Naive thymus-derived CD4-positive, alpha-beta T cell (primary cell): ENCODE measurements at regions not wholly inside any gene's neighbourhood (a gene's known extent, or its start where the extent isn't known, plus 50 kb on each side); places are given as distances from the start of the nearest gene placed in this dataset.

ENCODE experiments used
- ATAC-seq: fragments of 150-1000 bp; cut with Tn5 transposase; 2 replicates; pipeline ENCODE4 v1.10.0; 2021; ENCODE audit warnings: mild to moderate bottlenecking, moderate library complexity
- CTCF ChIA-PET: fragments of 350-600 bp; sonication (Branson Sonifier 250); formaldehyde crosslinking; loops from one replicate; lab custom pipeline; 2021; ENCODE audit warnings: antibody characterized with exemption; lab: Charles Lee
- POLR2A ChIA-PET: fragments of 350-600 bp; sonication (Branson Sonifier 250); formaldehyde crosslinking; loops from one replicate; lab custom pipeline; 2021; ENCODE audit warnings: antibody characterized with exemption, inconsistent platforms; lab: Charles Lee
- DNase-seq, 9 donors: peaks; one replicate each; pipeline versions ENCODE4 v3.0.0 to v3.0.0-alpha.2; 2020 to 2022; ENCODE audit warnings: mixed read lengths in 1 of 9
- H3K27ac ChIP-seq: one replicate; pipeline ENCODE4 v1.7.0; 2013; ENCODE audit warnings: mild to moderate bottlenecking, low read depth, low read length, moderate library complexity
- H3K27me3 ChIP-seq, 2 donors: one replicate each; pipeline ENCODE4 v1.7.0; 2013; ENCODE audit warnings: low read length in 2 of 2, mild to moderate bottlenecking in 2 of 2, moderate library complexity in 2 of 2; ENCODE audit not compliant: control insufficient read depth in 2 of 2, insufficient read depth in 2 of 2
- H3K36me3 ChIP-seq, 3 experiments: 1 replicate in 2 of 3; 2 replicates in 1 of 3; pipeline ENCODE4 v1.7.0; 2013; ENCODE audit warnings: low read length in 3 of 3, mild to moderate bottlenecking in 3 of 3, moderate library complexity in 1 of 3; ENCODE audit not compliant: insufficient read depth in 3 of 3, control insufficient read depth in 2 of 3
- H3K4me1 ChIP-seq, 2 donors: one replicate each; pipeline ENCODE4 v1.7.0; 2013; ENCODE audit warnings: low read length in 2 of 2, mild to moderate bottlenecking in 2 of 2, moderate library complexity in 1 of 2; ENCODE audit not compliant: control insufficient read depth in 2 of 2, insufficient read depth in 2 of 2
- H3K4me3 ChIP-seq: 2 replicates; pipeline ENCODE4 v1.7.0; 2013; ENCODE audit warnings: mild to moderate bottlenecking, low read length
- H3K9me3 ChIP-seq, 3 experiments: 1 replicate in 2 of 3; 2 replicates in 1 of 3; pipeline ENCODE4 v1.7.0; 2013; ENCODE audit warnings: low read length in 3 of 3; ENCODE audit not compliant: control insufficient read depth in 2 of 3
- H3K27ac Mint-ChIP-seq, 9 donors: one replicate each; pipeline ENCODE4 v1.8.0; 2020 to 2022; ENCODE audit warnings: mixed read lengths in 9 of 9, mild to moderate bottlenecking in 8 of 9, moderate library complexity in 5 of 9, inconsistent platforms in 2 of 9
- H3K27me3 Mint-ChIP-seq, 5 donors: one replicate each; pipeline ENCODE4 v1.8.0; 2021 to 2022; ENCODE audit warnings: mixed read lengths in 5 of 5, mild to moderate bottlenecking in 1 of 5
- H3K36me3 Mint-ChIP-seq, 5 donors: one replicate each; pipeline ENCODE4 v1.8.0; 2020 to 2022; ENCODE audit warnings: mixed read lengths in 5 of 5, mild to moderate bottlenecking in 3 of 5, inconsistent platforms in 1 of 5
- H3K4me1 Mint-ChIP-seq, 7 donors: one replicate each; pipeline ENCODE4 v1.8.0; 2020 to 2022; ENCODE audit warnings: mixed read lengths in 7 of 7, mild to moderate bottlenecking in 3 of 7, inconsistent platforms in 1 of 7
- H3K4me3 Mint-ChIP-seq, 10 donors: one replicate each; pipeline ENCODE4 v1.8.0; 2020 to 2022; ENCODE audit warnings: mild to moderate bottlenecking in 10 of 10, mixed read lengths in 10 of 10, moderate library complexity in 6 of 10, inconsistent platforms in 2 of 10
- H3K9me3 Mint-ChIP-seq, 11 donors: one replicate each; pipeline ENCODE4 v1.8.0; 2020 to 2022; ENCODE audit warnings: mixed read lengths in 11 of 11, mild to moderate bottlenecking in 4 of 11, inconsistent platforms in 1 of 11, moderate library complexity in 1 of 11
- intact Hi-C, 2 donors: fragments of 100-400 bp; cut with micrococcal nuclease; formaldehyde crosslinking; loops; one replicate each; pipeline ENCODE4 v1.15.1; 2023

- ChIA-PET CTCF (no interaction called here), POLR2A (no interaction called here)
- Histone ChIP-seq H3K36me3 (no peaks in the 10 kb centered on the region), H3K9me3 (no peaks in the 10 kb centered on the region), H3K4me3 (no peak overlapping the region), H3K27me3 (no peaks in the 10 kb centered on the region), H3K27ac (no peak overlapping the region), H3K4me1 (no peaks in the 10 kb centered on the region)
- Mint-ChIP-seq H3K9me3 (peaks cover 0 to 21% (median 5%) of the 10 kb centered on the region in 11 donors), H3K36me3 (no peaks in the 10 kb centered on the region), H3K4me3 (no peak overlapping the region), H3K4me1 (no peaks in the 10 kb centered on the region), H3K27ac (no peak overlapping the region), H3K27me3 (no peaks in the 10 kb centered on the region)
- intact Hi-C loops = no loop called here
- ATAC-seq (no peak), DNase-seq (no peak)
Measured at GRCh38 chr10:64745565-64745964, 1224.4 kb downstream of the REEP3 start.

- H3K27me3 ChIP-seq = no peaks in the 10 kb centered on the region
- ChIA-PET POLR2A (no interaction called here), CTCF (no interaction called here)
- H3K27ac ChIP-seq = no peak overlapping the region
- ATAC-seq = no peak
- H3K4me1 ChIP-seq = no peaks in the 10 kb centered on the region
- intact Hi-C loops = no loop called here
- H3K36me3 Mint-ChIP-seq = no peaks in the 10 kb centered on the region
- no peak overlapping the region for H3K4me3 ChIP-seq
- H3K4me1 Mint-ChIP-seq = no peaks in the 10 kb centered on the region
- H3K27ac Mint-ChIP-seq = no peak overlapping the region
- H3K9me3 ChIP-seq = no peaks in the 10 kb centered on the region
- H3K27me3 Mint-ChIP-seq = no peaks in the 10 kb centered on the region
- H3K9me3 Mint-ChIP-seq = peaks cover 0 to 5% (median 0%) of the 10 kb centered on the region in 11 donors
- H3K4me3 Mint-ChIP-seq = no peak overlapping the region
- no peak for DNase-seq
- H3K36me3 ChIP-seq = no peaks in the 10 kb centered on the region
Measured at GRCh38 chr10:64750672-64751071, 1229.5 kb downstream of the REEP3 start.

DNA sequence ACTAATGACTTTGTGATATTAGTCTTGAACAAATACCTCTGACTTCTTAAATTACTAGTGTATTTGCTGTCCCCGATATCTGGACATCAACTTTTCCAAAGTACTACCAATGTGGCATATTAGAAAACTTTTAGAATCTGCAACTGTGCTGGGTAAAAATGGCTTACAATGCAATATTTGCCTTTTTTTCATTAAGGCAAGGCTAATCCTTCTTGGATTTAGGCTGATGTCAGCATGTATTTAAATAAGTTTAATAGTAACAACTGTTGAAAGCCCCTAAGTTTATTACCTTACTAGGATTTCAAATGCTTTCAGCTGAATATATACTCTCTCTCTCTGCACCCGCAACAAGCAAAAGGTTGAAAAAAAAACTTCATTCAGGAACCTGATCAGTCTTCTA, 1232.3 kb downstream of the REEP3 start:
- H3K27me3 ChIP-seq = no peaks in the 10 kb centered on the region
- no peaks in the 10 kb centered on the region for H3K36me3 ChIP-seq
- DNase-seq (no peak), ATAC-seq (no peak)
- H3K36me3 Mint-ChIP-seq = no peaks in the 10 kb centered on the region
- ChIA-PET POLR2A (no interaction called here), CTCF (no interaction called here)
- no peak overlapping the region for H3K27ac Mint-ChIP-seq
- no peaks in the 10 kb centered on the region for H3K9me3 ChIP-seq
- no peaks in the 10 kb centered on the region for H3K4me1 Mint-ChIP-seq
- peaks cover 0 to 5% (median 0%) of the 10 kb centered on the region in 11 donors for H3K9me3 Mint-ChIP-seq
- H3K4me3 Mint-ChIP-seq = no peak overlapping the region
- no peaks in the 10 kb centered on the region for H3K4me1 ChIP-seq
- no peak overlapping the region for H3K4me3 ChIP-seq
- no peak overlapping the region for H3K27ac ChIP-seq
- no peaks in the 10 kb centered on the region for H3K27me3 Mint-ChIP-seq
- intact Hi-C loops = no loop called here

DNA sequence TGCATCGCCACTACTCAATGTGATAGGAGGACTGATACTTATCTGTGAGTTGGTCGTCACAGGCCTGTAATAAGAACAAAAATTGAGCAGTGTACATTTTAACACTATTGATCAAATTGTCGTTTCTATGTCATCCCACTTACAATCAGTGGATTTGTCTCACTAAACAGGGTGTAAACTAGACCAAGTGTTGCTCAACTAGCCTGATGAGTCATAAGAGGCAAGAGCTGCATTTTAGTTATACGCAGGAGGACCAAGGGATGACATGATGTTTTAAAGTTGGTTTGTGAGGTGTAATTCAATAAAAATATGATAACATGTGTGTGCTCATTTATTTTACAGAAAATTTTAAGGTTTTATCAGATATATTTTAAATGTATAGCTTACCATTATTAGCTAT, 1239.2 kb downstream of the REEP3 start:
- H3K9me3 Mint-ChIP-seq = peaks cover 0 to 11% (median 0%) of the 10 kb centered on the region in 11 donors
- no peaks in the 10 kb centered on the region for H3K27me3 Mint-ChIP-seq
- Histone ChIP-seq H3K27ac (no peak overlapping the region), H3K36me3 (no peaks in the 10 kb centered on the region), H3K4me1 (no peaks in the 10 kb centered on the region), H3K4me3 (no peak overlapping the region), H3K9me3 (no peaks in the 10 kb centered on the region), H3K27me3 (no peaks in the 10 kb centered on the region)
- no peak overlapping the region for H3K4me3 Mint-ChIP-seq
- DNase-seq (no peak), ATAC-seq (no peak)
- ChIA-PET POLR2A (interaction anchor here (0.7 kb wide), 1 partner anchor 369 kb away, joined by 5 read pairs; no protein-coding TSS in a partner anchor), CTCF (no interaction called here)
- no peaks in the 10 kb centered on the region for H3K36me3 Mint-ChIP-seq
- no peak overlapping the region for H3K27ac Mint-ChIP-seq
- no peaks in the 10 kb centered on the region for H3K4me1 Mint-ChIP-seq
- intact Hi-C loops = no loop called here

GRCh38 chr10:64762861-64763260, 1241.7 kb downstream of the REEP3 start:
- H3K4me3 Mint-ChIP-seq = no peak overlapping the region
- CTCF ChIA-PET = no interaction called here
- Histone ChIP-seq H3K9me3 (no peaks in the 10 kb centered on the region), H3K4me3 (no peak overlapping the region), H3K27ac (no peak overlapping the region), H3K27me3 (no peaks in the 10 kb centered on the region), H3K4me1 (no peaks in the 10 kb centered on the region), H3K36me3 (no peaks in the 10 kb centered on the region)
- H3K36me3 Mint-ChIP-seq = no peaks in the 10 kb centered on the region
- H3K9me3 Mint-ChIP-seq = peaks cover 0 to 13% (median 0%) of the 10 kb centered on the region in 11 donors
- H3K4me1 Mint-ChIP-seq = no peaks in the 10 kb centered on the region
- POLR2A ChIA-PET = no interaction called here
- no peak for ATAC-seq
- DNase-seq = no peak
- intact Hi-C loops = no loop called here
- H3K27ac Mint-ChIP-seq = no peak overlapping the region
- no peaks in the 10 kb centered on the region for H3K27me3 Mint-ChIP-seq

DNA sequence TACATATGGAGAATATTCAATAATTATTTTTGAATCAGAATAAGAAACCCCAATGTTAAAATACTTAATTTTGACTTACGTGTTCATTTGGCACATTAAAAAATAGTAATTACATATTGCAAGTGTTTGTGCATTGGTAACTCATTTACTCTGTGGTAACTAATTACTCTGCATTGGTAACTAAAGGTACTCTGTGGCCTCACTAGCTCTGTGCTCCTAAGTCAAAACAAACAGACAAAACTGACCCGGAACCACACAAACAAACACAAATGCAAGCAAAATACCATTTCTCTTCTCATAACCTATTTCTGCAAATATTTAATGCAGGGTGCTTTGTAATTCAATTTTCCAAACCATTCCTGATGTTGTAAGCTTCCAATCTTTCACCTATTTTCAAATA, 1244.3 kb downstream of the REEP3 start:
- H3K27ac ChIP-seq = no peak overlapping the region
- ChIA-PET CTCF (no interaction called here), POLR2A (no interaction called here)
- H3K4me1 ChIP-seq = no peaks in the 10 kb centered on the region
- H3K9me3 Mint-ChIP-seq = peaks cover 0 to 7% (median 0%) of the 10 kb centered on the region in 11 donors
- H3K27ac Mint-ChIP-seq = no peak overlapping the region
- H3K9me3 ChIP-seq = no peaks in the 10 kb centered on the region
- H3K36me3 ChIP-seq = no peaks in the 10 kb centered on the region
- DNase-seq = no peak
- ATAC-seq = no peak
- H3K4me3 Mint-ChIP-seq = no peak overlapping the region
- no peaks in the 10 kb centered on the region for H3K27me3 Mint-ChIP-seq
- no peaks in the 10 kb centered on the region for H3K27me3 ChIP-seq
- intact Hi-C loops = no loop called here
- H3K36me3 Mint-ChIP-seq = no peaks in the 10 kb centered on the region
- H3K4me1 Mint-ChIP-seq = no peaks in the 10 kb centered on the region
- no peak overlapping the region for H3K4me3 ChIP-seq

DNA sequence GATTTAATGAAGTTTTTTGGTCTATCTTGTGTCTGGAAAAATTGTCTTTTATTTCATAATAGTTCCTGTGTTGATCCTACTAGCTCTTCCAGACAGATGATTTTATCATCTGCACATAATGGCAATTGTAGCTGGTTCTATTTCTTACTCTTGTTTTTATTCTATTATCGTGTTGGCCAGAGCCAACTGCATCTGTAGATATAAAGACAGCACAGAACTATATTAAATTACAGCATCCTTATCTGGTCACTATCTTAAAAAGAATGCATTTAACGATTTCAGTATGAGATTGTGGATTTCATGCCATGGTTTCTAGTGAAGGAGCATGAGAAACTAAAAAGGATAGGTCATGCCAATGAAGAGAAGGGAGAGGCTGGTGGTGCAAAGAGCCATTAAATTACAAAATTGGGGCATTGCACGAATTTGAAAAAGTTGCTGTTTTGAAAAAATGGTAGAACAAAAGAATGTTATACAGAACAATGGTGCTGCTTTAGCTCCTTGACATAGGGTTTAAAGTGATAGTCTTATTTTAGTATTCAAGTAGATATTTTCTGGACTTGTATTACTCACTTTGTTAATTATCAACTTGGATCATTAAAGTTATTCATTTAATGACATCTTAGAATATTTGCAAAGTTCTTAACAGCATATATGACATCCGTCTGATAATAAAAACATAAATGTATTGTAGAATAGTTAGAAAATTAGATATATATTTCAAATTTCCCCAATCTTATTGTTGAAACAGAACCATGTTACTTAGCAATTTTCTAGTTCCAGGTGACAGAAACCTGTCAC, 1250.3 kb downstream of the REEP3 start:
- ATAC-seq = no peak
- no peak for DNase-seq
- H3K27me3 Mint-ChIP-seq = no peaks in the 10 kb centered on the region
- POLR2A ChIA-PET = no interaction called here
- Histone ChIP-seq H3K4me1 (no peaks in the 10 kb centered on the region), H3K4me3 (no peak overlapping the region), H3K9me3 (no peaks in the 10 kb centered on the region), H3K27ac (no peak overlapping the region), H3K36me3 (no peaks in the 10 kb centered on the region), H3K27me3 (no peaks in the 10 kb centered on the region)
- no peaks in the 10 kb centered on the region for H3K4me1 Mint-ChIP-seq
- peaks cover 0 to 8% (median 1%) of the 10 kb centered on the region in 11 donors for H3K9me3 Mint-ChIP-seq
- H3K27ac Mint-ChIP-seq = no peak overlapping the region
- intact Hi-C loops = no loop called here
- CTCF ChIA-PET = no interaction called here
- no peak overlapping the region for H3K4me3 Mint-ChIP-seq
- no peaks in the 10 kb centered on the region for H3K36me3 Mint-ChIP-seq
